ENCODE measurements at regions not wholly inside any gene's neighbourhood (a gene's known extent, or its start where the extent isn't known, plus 50 kb on each side); places are given as distances from the start of the nearest gene placed in this dataset.

GRCh38 chr20:40948465-40949267, 80.0 kb upstream of the TOP1 start (continued):
- TF ChIP-seq KLF6 (CRISPR knock-in tag; IDR thresholded peaks at IDR 0.05; ENCODE audit: borderline replicate concordance) (peak; percentile 95), ZNF395 (CRISPR knock-in tag; IDR thresholded peaks at IDR 0.05) (peak; percentile 100), ZFX (CRISPR knock-in tag; IDR thresholded peaks at IDR 0.05) (no peak), ZNF217 (CRISPR knock-in tag; IDR thresholded peaks at IDR 0.05) (no peak), XRCC3 (IDR thresholded peaks at IDR 0.05) (no peak), MTF1 (CRISPR knock-in tag; IDR thresholded peaks at IDR 0.05; ENCODE audit: borderline replicate concordance) (0 out of 2 replicates have a peak, but pooled peaks have one; percentile 49), TCFL5 (CRISPR knock-in tag; conservative IDR thresholded peaks at IDR 0.05) (peak; percentile 73; the same call in 1 of the 2 replicates), E2F8 (IDR thresholded peaks at IDR 0.05; ENCODE audit: low read depth, partially characterized antibody) (no peak), CEBPZ (IDR thresholded peaks at IDR 0.05; ENCODE audit: borderline replicate concordance, low read depth, low read length) (no peak), SNAPC5 (CRISPR knock-in tag; IDR thresholded peaks at IDR 0.05) (peak; percentile 67; the same call in 1 of the 2 replicates), CSDE1 (IDR thresholded peaks at IDR 0.05) (no peak), ZC3H11A (IDR thresholded peaks at IDR 0.05; ENCODE audit: low read depth, low read length) (no peak), POLR2H (tag; IDR thresholded peaks at IDR 0.05; ENCODE audit: low read depth) (no peak; the same call in 1 of the 2 replicates), SFPQ (IDR thresholded peaks at IDR 0.05; ENCODE audit: low read depth, low read length) (no peak), ZNF324 (CRISPR knock-in tag; IDR thresholded peaks at IDR 0.05) (no peak), ZNF644 (tag; IDR thresholded peaks at IDR 0.05; ENCODE audit: low read depth) (peak; percentile 99)

Data from K562 (cell line).